ENCODE measurements at regions not wholly inside any gene's neighbourhood (a gene's known extent, or its start where the extent isn't known, plus 50 kb on each side); places are given as distances from the start of the nearest gene placed in this dataset.
"Not testable (repeated sequence)": the region's sequence is repeated elsewhere in the genome, so short reads cannot be mapped to it uniquely, and the experiment has no call there.

- no peak for ATAC-seq
- H3K36me3 Mint-ChIP-seq, result no peaks in the 10 kb centered on the region
- peaks cover 0 to 12% of the 10 kb centered on the region in 2 donors for H3K9me3 Mint-ChIP-seq
- no peak for DNase-seq (ENCODE audit: low spot score in 2 of 2)
- no peak overlapping the region for H3K27ac Mint-ChIP-seq
These were observed 194.7 kb downstream of the TFAP2B start for GRCh38 chr6:51013376-51013775.

GRCh38 chr6:51015394-51015793, 196.7 kb downstream of the TFAP2B start:
- H3K27ac Mint-ChIP-seq, result no peak overlapping the region
- DNase-seq (ENCODE audit: low spot score in 2 of 2) (no peak), ATAC-seq (no peak)

GRCh38 chr6:51016489-51016888, 197.8 kb downstream of the TFAP2B start:
- Mint-ChIP-seq H3K36me3 (no peaks in the 10 kb centered on the region), H3K27ac (no peak overlapping the region), H3K9me3 (peaks cover 3 to 6% of the 10 kb centered on the region in 2 donors)
- DNase-seq (ENCODE audit: low spot score in 2 of 2) (no peak), ATAC-seq (no peak)

More at GRCh38 chr6:51015394-51015793, 196.7 kb downstream of the TFAP2B start:
- H3K9me3 Mint-ChIP-seq, result peaks cover 3 to 6% of the 10 kb centered on the region in 2 donors
- H3K36me3 Mint-ChIP-seq, result no peaks in the 10 kb centered on the region

GRCh38 chr6:51019806-51020205, 201.1 kb downstream of the TFAP2B start:
- ATAC-seq, result no peak
- DNase-seq (ENCODE audit: low spot score in 2 of 2), result no peak
- Mint-ChIP-seq H3K27ac (no peak overlapping the region), H3K9me3 (peaks cover 3 to 6% of the 10 kb centered on the region in 2 donors), H3K36me3 (no peaks in the 10 kb centered on the region)

GRCh38 chr6:51021171-51021570, 202.5 kb downstream of the TFAP2B start:
- ATAC-seq, result no peak
- Mint-ChIP-seq H3K36me3 (no peaks in the 10 kb centered on the region), H3K27ac (no peak overlapping the region), H3K9me3 (peaks cover 2 to 3% of the 10 kb centered on the region in 2 donors)
- DNase-seq (ENCODE audit: low spot score in 2 of 2), result no peak

- ATAC-seq, result no peak
- Mint-ChIP-seq H3K36me3 (no peaks in the 10 kb centered on the region), H3K9me3 (peaks cover 0 to 3% of the 10 kb centered on the region in 2 donors), H3K27ac (no peak overlapping the region)
- DNase-seq (ENCODE audit: low spot score in 2 of 2), result no peak
These were observed 205.5 kb downstream of the TFAP2B start for GRCh38 chr6:51024126-51024525.

- ATAC-seq (no peak), DNase-seq (ENCODE audit: low spot score in 2 of 2) (no peak)
- H3K27ac Mint-ChIP-seq, result no peak overlapping the region
- H3K9me3 Mint-ChIP-seq, result no peaks in the 10 kb centered on the region
- H3K36me3 Mint-ChIP-seq, result no peaks in the 10 kb centered on the region
These were observed 206.6 kb downstream of the TFAP2B start for GRCh38 chr6:51025082-51025777.

- H3K27ac Mint-ChIP-seq, result no peak overlapping the region
- DNase-seq (ENCODE audit: low spot score in 2 of 2), result no peak
- H3K36me3 Mint-ChIP-seq, result no peaks in the 10 kb centered on the region
These were observed 208.8 kb downstream of the TFAP2B start for GRCh38 chr6:51027283-51028065.

GRCh38 chr6:51028276-51028675, 209.6 kb downstream of the TFAP2B start:
- no peak for ATAC-seq
- no peaks in the 10 kb centered on the region for H3K9me3 Mint-ChIP-seq
- H3K27ac Mint-ChIP-seq, result no peak overlapping the region
- no peak for DNase-seq (ENCODE audit: low spot score in 2 of 2)
- H3K36me3 Mint-ChIP-seq, result no peaks in the 10 kb centered on the region

More at GRCh38 chr6:51027283-51028065, 208.8 kb downstream of the TFAP2B start:
- no peak for ATAC-seq
- H3K9me3 Mint-ChIP-seq, result no peaks in the 10 kb centered on the region

GRCh38 chr6:51029561-51029960, 210.9 kb downstream of the TFAP2B start:
- Mint-ChIP-seq H3K27ac (no peak overlapping the region), H3K36me3 (no peaks in the 10 kb centered on the region), H3K9me3 (peaks cover 3 to 4% of the 10 kb centered on the region in 2 donors)
- DNase-seq (ENCODE audit: low spot score in 2 of 2), result no peak
- no peak for ATAC-seq

GRCh38 chr6:51045548-51045947, 226.9 kb downstream of the TFAP2B start:
- ATAC-seq (no peak), DNase-seq (ENCODE audit: low spot score in 2 of 2) (no peak)
- no peak overlapping the region for H3K27ac Mint-ChIP-seq
- H3K9me3 Mint-ChIP-seq, result peaks cover 0 to 8% of the 10 kb centered on the region in 2 donors
- no peaks in the 10 kb centered on the region for H3K36me3 Mint-ChIP-seq

- Mint-ChIP-seq H3K27ac (no peak overlapping the region), H3K9me3 (peaks cover 11 to 18% of the 10 kb centered on the region in 2 donors), H3K36me3 (no peaks in the 10 kb centered on the region)
- no peak for ATAC-seq
- no peak for DNase-seq (ENCODE audit: low spot score in 2 of 2)
These were observed 230.8 kb downstream of the TFAP2B start for GRCh38 chr6:51049288-51049982.

GRCh38 chr6:51049983-51050877, 231.6 kb downstream of the TFAP2B start:
- no peak for ATAC-seq
- H3K27ac Mint-ChIP-seq, result no peak overlapping the region
- no peak for DNase-seq (ENCODE audit: low spot score in 2 of 2)

GRCh38 chr6:51052716-51053115, 234.0 kb downstream of the TFAP2B start:
- H3K36me3 Mint-ChIP-seq; DNase-seq (ENCODE audit: low spot score in 2 of 2); H3K27ac Mint-ChIP-seq; ATAC-seq: not testable (repeated sequence)
- H3K9me3 Mint-ChIP-seq, result peaks cover 14 to 21% of the 10 kb centered on the region in 2 donors

More at GRCh38 chr6:51049983-51050877, 231.6 kb downstream of the TFAP2B start:
- H3K9me3 Mint-ChIP-seq, result peaks cover 11 to 18% of the 10 kb centered on the region in 2 donors
- no peaks in the 10 kb centered on the region for H3K36me3 Mint-ChIP-seq

GRCh38 chr6:51055316-51055715, 236.6 kb downstream of the TFAP2B start:
- DNase-seq (ENCODE audit: low spot score in 2 of 2); H3K36me3 Mint-ChIP-seq; ATAC-seq; H3K27ac Mint-ChIP-seq: not testable (repeated sequence)
- peaks cover 23 to 27% of the 10 kb centered on the region in 2 donors for H3K9me3 Mint-ChIP-seq

- no peak for ATAC-seq
- no peak for DNase-seq (ENCODE audit: low spot score in 2 of 2)
- Mint-ChIP-seq H3K36me3 (no peaks in the 10 kb centered on the region), H3K27ac (no peak overlapping the region), H3K9me3 (peaks cover 18 to 21% of the 10 kb centered on the region in 2 donors)
These were observed 238.6 kb downstream of the TFAP2B start for GRCh38 chr6:51057296-51057695.

Data from activated naive CD4-positive, alpha-beta T cell treated with anti-CD3 and anti-CD28 coated beads, Interleukin-2, amount 50 U/mL, for 72 hours (primary cell).